HG03196 (cell line): ENCODE measurements at regions not wholly inside any gene's neighbourhood (a gene's known extent, or its start where the extent isn't known, plus 50 kb on each side); places are given as distances from the start of the nearest gene placed in this dataset.

Experiments
- ATAC-seq: cut with Tn5 transposase; IDR thresholded peaks from one replicate; pipeline ENCODE4 v1.9.1; 2021; ENCODE audit not compliant: unreplicated experiment

DNA sequence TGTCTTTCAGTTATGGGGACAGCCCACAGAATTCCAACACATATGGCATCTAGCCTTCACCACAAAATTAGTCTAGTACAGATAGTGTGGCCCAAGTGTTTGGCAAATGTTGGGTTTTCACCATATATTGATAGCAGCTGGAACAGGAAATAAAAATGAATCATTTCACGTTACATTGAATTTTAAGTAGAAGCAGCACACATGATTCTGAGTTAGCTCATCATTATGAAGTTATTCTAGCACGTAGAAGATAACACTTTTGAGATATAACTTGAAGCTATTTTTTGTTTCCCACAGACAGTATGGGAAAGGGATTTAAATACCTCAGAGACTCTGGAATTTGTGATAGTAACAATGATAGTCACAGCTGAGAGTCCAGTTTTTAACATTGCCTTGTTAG, 118.7 kb downstream of the FAT4 start:
- ATAC-seq = no peak

DNA sequence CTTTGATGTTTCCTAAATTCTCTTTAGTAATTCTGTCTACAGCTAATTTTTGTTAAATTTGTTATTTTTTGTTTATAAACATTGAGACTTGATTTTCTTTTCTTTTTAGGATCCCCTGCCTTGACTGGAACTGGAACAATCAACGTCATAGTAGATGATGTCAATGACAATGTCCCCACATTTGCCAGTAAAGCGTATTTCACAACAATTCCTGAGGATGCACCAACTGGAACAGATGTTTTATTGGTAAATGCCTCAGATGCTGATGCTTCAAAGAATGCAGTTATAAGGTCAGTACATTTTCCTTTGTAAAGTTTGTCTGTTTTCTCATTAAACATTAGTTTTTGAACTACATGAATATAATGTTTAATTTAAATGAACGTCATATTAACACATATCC, 119.4 kb downstream of the FAT4 start:
- ATAC-seq = no peak

DNA sequence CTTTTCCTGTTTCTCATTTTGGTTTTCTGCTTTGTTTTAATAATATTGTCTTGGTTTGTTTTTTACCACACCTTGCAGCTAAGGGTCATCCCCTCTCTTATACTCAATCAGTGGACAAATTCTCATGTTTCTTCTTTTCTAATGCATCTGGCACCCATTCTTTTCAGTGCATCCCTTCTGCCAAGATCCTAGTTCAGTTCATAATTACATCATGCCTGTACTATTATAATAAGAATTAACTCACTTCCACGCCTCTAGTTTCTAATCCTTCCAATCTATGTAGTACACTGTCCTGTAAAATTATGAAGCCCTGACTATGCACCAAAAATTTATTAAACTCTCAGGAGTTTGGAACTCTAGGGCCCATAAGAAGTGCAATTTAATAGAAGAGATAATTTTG, 126.1 kb downstream of the FAT4 start:
- no peak for ATAC-seq

DNA sequence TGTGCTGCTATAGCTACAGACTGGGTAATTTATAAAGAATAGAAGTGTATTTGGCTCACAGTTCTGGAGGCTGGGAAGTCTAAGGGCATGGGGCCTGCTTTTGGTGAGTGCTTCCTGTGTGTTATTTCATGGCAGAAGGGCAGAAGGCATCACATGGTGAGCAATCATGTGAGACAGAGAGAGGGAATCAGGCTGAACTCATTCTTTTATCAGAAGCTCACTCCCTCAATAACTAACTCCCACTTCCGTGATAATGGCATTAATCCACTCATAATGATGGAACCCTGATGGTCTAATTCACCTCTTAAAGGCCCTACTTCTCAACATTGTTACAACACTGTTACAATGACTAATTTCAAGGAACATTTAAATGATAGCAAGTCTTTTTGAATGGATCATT, 129.4 kb downstream of the FAT4 start:
- ATAC-seq = no peak

GRCh38 chr4:125445525-125445924, 130.8 kb downstream of the FAT4 start:
- no peak for ATAC-seq

- no peak for ATAC-seq
Measured at GRCh38 chr4:125447551-125448290, 133.0 kb downstream of the FAT4 start.

GRCh38 chr4:125456075-125456474, 141.3 kb downstream of the FAT4 start:
- ATAC-seq = no peak

GRCh38 chr4:125459531-125459930, 144.8 kb downstream of the FAT4 start:
- ATAC-seq = no peak

DNA sequence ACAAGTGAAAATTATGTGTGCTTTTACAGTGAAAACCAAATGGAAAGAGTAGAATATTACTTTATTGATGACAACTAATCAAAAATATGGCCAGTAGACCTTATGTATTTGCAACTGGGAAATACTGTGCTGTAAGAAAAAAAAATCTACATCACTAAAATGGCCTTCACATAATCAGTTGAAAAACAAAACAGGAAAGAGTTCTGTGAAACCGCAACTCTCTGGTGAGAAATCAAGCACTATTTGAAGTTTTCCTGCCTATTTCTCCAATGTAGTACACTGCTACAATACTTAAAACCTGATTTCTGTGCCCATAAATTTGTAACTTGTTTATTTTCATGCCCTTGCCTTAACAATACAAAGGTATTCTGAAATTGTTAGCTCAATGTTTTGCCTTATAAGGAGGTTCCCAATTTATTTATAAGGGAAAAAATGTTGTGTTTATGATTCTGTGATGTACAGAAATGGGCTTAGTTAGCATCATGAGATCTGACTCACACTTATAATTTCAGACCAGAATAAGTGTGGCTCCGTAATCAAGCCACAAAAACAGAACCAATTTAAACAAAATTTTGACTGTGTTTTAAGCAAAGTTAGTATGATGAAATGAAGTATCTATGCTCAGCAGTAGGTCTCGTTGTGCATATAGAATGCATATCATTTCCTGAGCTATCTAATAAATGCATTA, 147.1 kb downstream of the FAT4 start:
- no peak for ATAC-seq

GRCh38 chr4:125464146-125464545, 149.4 kb downstream of the FAT4 start:
- ATAC-seq = no peak

GRCh38 chr4:125481334-125482045, 166.7 kb downstream of the FAT4 start:
- ATAC-seq = no peak

DNA sequence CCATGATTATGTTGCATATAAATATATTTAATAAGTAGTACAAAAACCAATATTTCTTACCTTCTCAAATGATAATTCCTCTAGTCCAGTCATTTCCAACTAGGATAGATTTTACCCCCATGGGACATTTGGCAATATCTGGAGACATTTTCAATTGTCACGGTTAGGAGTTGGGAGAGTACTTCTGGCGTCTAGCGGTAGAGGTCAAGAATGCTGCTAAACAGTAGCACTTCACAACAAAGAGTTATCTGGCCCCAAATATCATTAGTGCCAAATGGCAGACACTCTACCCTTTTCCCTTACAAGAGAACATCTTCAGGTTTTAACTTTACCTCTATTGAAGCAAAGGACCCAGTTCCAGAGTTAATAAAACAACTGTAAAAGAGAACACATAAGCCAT, 168.1 kb downstream of the FAT4 start:
- ATAC-seq = no peak

- no peak for ATAC-seq
Measured at GRCh38 chr4:125483278-125483677, 168.5 kb downstream of the FAT4 start.

GRCh38 chr4:125484912-125485311, 170.2 kb downstream of the FAT4 start:
- no peak for ATAC-seq

- no peak for ATAC-seq
Measured at GRCh38 chr4:125486351-125486750, 171.6 kb downstream of the FAT4 start.

DNA sequence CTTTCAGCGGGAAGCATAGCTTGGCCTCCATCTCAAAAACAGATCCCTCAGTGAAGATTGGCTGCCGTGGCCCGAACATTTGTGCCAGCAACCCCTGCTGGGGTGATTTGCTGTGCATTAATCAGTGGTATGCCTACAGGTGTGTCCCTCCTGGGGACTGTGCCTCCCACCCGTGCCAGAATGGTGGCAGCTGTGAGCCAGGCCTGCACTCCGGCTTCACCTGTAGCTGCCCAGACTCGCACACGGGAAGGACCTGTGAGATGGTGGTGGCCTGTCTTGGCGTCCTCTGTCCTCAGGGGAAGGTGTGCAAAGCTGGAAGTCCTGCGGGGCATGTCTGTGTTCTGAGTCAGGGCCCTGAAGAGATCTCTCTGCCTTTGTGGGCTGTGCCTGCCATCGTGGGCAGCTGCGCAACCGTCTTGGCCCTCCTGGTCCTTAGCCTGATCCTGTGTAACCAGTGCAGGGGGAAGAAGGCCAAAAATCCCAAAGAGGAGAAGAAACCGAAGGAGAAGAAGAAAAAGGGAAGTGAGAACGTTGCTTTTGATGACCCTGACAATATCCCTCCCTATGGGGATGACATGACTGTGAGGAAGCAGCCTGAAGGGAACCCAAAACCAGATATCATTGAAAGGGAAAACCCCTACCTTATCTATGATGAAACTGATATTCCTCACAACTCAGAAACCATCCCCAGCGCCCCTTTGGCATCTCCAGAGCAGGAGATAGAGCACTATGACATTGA, 175.4 kb downstream of the FAT4 start:
- no peak for ATAC-seq

DNA sequence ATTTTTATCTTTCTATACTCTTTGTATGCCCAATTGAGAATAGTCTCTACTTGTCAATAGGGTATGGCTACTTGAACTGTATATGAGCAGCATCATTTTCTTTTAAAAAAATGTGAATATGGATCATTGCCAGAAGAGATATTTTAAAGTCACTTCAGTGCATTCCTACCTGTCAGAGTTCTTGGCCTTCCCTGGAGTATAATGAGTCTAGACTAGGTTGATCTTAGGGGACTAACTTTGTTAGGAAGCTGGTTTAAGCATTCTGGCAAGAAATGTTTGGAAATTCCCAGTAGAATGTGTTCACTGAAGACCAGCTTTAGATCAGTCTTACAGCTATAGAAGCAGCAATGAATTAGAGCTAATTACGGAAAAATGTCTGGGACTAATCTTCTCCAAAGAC, 178.2 kb downstream of the FAT4 start:
- no peak for ATAC-seq

DNA sequence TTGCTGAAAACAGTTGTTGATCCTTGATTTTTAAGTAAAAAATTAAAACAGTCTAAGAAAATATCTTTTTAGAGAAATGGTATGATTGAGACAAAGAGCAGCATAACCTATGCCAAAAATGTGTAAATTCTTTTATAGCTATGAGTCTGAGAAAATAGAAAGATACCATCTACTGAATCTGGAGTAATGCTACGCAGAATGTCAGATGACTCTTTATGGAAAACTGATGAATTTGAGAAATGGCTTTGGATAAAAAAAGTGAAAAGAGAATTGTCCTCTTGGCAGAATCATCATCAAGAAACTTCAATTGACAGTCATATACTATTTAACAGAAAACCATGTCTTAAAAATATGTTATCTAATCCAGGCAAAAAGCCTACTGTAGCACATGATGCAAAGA, 183.1 kb downstream of the FAT4 start:
- ATAC-seq = no peak

- no peak for ATAC-seq
Measured at GRCh38 chr4:125498981-125499380, 184.2 kb downstream of the FAT4 start.

- no peak for ATAC-seq
Measured at GRCh38 chr4:125501090-125501489, 186.3 kb downstream of the FAT4 start.

DNA sequence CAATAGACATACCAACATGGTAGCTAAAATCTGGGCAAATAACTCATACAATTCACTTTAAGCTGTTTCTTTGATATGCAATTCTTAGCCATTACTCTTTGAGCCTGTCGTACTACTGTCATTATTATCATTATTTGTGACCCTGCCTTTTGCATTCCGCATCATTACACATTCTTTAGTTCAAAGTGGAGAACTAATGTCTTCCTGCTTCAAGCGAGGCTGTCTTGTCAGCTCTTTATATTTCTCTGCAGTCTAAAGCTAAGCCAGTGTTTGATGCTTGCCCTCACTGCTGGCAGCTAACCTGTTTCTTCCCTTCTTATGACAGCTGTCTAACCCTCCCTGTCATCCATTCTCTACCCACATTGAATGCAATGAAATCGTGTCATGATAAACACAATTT, 186.8 kb downstream of the FAT4 start:
- no peak for ATAC-seq
